Uterus (tissue), 2 donors: ENCODE measurements at regions not wholly inside any gene's neighbourhood (a gene's known extent, or its start where the extent isn't known, plus 50 kb on each side); places are given as distances from the start of the nearest gene placed in this dataset.

Experiments used
- CTCF ChIP-seq, 4 experiments: fragments of 200-600 bp in 2 of 4; fragments of 450-650 bp in 2 of 4; sonication (generic) in 2 of 4; IDR thresholded peaks; one replicate each; pipeline ENCODE4 v1.5.1; 2016 to 2019; ENCODE audit warnings: antibody characterized with exemption in 4 of 4, mild to moderate bottlenecking in 2 of 4, moderate library complexity in 1 of 4
- POLR2A ChIP-seq, 2 donors: fragments of 450-650 bp; IDR thresholded peaks; one replicate each; pipeline ENCODE4 v1.6.1; 2016; ENCODE audit warnings: antibody characterized with exemption in 2 of 2, mild to moderate bottlenecking in 1 of 2, moderate library complexity in 1 of 2

- TF ChIP-seq CTCF (IDR thresholded peaks at IDR 0.05) (no peak), POLR2A (IDR thresholded peaks at IDR 0.05) (no peak)
Measured at GRCh38 chr3:74127256-74127655, 487.2 kb downstream of the CNTN3 start.
